GM23338 (cell line): ENCODE measurements at regions not wholly inside any gene's neighbourhood (a gene's known extent, or its start where the extent isn't known, plus 50 kb on each side); places are given as distances from the start of the nearest gene placed in this dataset.

ENCODE experiments used
- ATAC-seq: fragments of 200-7000 bp; cut with Tn5 transposase; 3 replicates; pipeline ENCODE4 v1.9.1; 2020
- DNase-seq: peaks from one replicate; pipeline ENCODE4 v3.0.0-alpha.2; 2015; ENCODE audit warnings: low spot score
- H2AFZ ChIP-seq: fragments of 200-600 bp; sonication (generic); 2 replicates; pipeline ENCODE4 v1.8.0; 2016; ENCODE audit warnings: antibody characterized with exemption, mild to moderate bottlenecking, moderate library complexity
- H3F3A ChIP-seq: fragments of 200-600 bp; sonication (generic); replicated peaks from 2 replicates; pipeline ENCODE4 v1.8.0; 2017; ENCODE audit warnings: antibody characterized with exemption, mixed run types, low read depth
- H3K27ac ChIP-seq: fragments of 200-600 bp; sonication (generic); 2 replicates; pipeline ENCODE4 v1.6.1; 2016; ENCODE audit warnings: low read depth
- H3K27me3 ChIP-seq: fragments of 200-600 bp; sonication (generic); 2 replicates; pipeline ENCODE4 v1.8.0; 2016; ENCODE audit warnings: mild to moderate bottlenecking, mixed run types, moderate library complexity; ENCODE audit not compliant: insufficient read depth
- H3K36me3 ChIP-seq: fragments of 200-600 bp; sonication (generic); 2 replicates; pipeline ENCODE4 v1.8.0; 2016; ENCODE audit warnings: mild to moderate bottlenecking; ENCODE audit not compliant: insufficient read depth
- H3K4me1 ChIP-seq: fragments of 200-600 bp; sonication (generic); 2 replicates; pipeline ENCODE4 v1.8.0; 2016; ENCODE audit warnings: mild to moderate bottlenecking, moderate library complexity; ENCODE audit not compliant: insufficient read depth
- H3K4me2 ChIP-seq: fragments of 200-600 bp; sonication (generic); 2 replicates; pipeline ENCODE4 v1.7.1; 2017; ENCODE audit warnings: mixed run types
- H3K4me3 ChIP-seq: fragments of 200-600 bp; sonication (generic); 2 replicates; pipeline ENCODE4 v1.6.1; 2016; ENCODE audit warnings: mixed run types
- H3K79me2 ChIP-seq: fragments of 200-600 bp; sonication (generic); replicated peaks from 2 replicates; pipeline ENCODE4 v1.8.0; 2017; ENCODE audit warnings: mild to moderate bottlenecking; ENCODE audit not compliant: insufficient read depth
- H3K9me2 ChIP-seq: fragments of 200-600 bp; sonication (generic); 2 replicates; pipeline ENCODE4 v1.8.0; 2017; ENCODE audit not compliant: insufficient read depth
- H4K20me1 ChIP-seq: fragments of 200-600 bp; sonication (generic); replicated peaks from 2 replicates; pipeline ENCODE4 v1.8.0; 2017; ENCODE audit warnings: mild to moderate bottlenecking; ENCODE audit not compliant: insufficient read depth
- H3K27ac Mint-ChIP-seq: 2 replicates; pipeline ENCODE4 v1.8.0; 2020; ENCODE audit warnings: inconsistent platforms, mild to moderate bottlenecking, moderate library complexity, mixed read lengths
- H3K27me3 Mint-ChIP-seq: 3 replicates; pipeline ENCODE4 v1.8.0; 2022; ENCODE audit warnings: low read depth, mild to moderate bottlenecking, moderate library complexity, mixed read lengths, inconsistent platforms; ENCODE audit not compliant: insufficient read depth, poor library complexity
- H3K36me3 Mint-ChIP-seq: 3 replicates; pipeline ENCODE4 v1.8.0; 2021; ENCODE audit warnings: low read depth, mild to moderate bottlenecking, inconsistent platforms, moderate library complexity, mixed read lengths
- H3K4me1 Mint-ChIP-seq: 3 replicates; pipeline ENCODE4 v1.8.0; 2020; ENCODE audit warnings: mild to moderate bottlenecking, inconsistent platforms, mixed read lengths
- H3K4me3 Mint-ChIP-seq: 3 replicates; pipeline ENCODE4 v1.8.0; 2021; ENCODE audit warnings: moderate library complexity, mild to moderate bottlenecking, inconsistent platforms, mixed read lengths
- H3K9me3 Mint-ChIP-seq: 3 replicates; pipeline ENCODE4 v1.8.0; 2020; ENCODE audit warnings: moderate library complexity, mild to moderate bottlenecking, inconsistent platforms, mixed read lengths
- CREB1 ChIP-seq: fragments of 250-450 bp; sonication (Bioruptor Pico); IDR thresholded peaks from 2 replicates; pipeline ENCODE4 v1.5.0; 2020; ENCODE audit warnings: low read depth, mild to moderate bottlenecking, moderate library complexity
- CTCF ChIP-seq, 2 experiments: fragments of 200-600 bp in 1 of 2; sonication (generic) in 1 of 2; conservative IDR thresholded peaks; 2 replicates each; pipeline versions ENCODE4 v1.5.1 to v1.6.1; 2016 to 2017; ENCODE audit warnings: antibody characterized with exemption in 2 of 2, low read depth in 2 of 2, mild to moderate bottlenecking in 2 of 2, moderate library complexity in 1 of 2
- ETS1 ChIP-seq: IDR thresholded peaks from 2 replicates; pipeline ENCODE4 v1.6.1; 2016; ENCODE audit warnings: antibody characterized with exemption
- EZH2 ChIP-seq: fragments of 200-600 bp; sonication (generic); IDR thresholded peaks from one replicate; pipeline ENCODE4 v1.8.0; 2017; ENCODE audit warnings: antibody characterized with exemption, mild to moderate bottlenecking, low read depth; ENCODE audit not compliant: unreplicated experiment
- EZH2phosphoT487 ChIP-seq: fragments of 200-600 bp; sonication (generic); IDR thresholded peaks from one replicate; pipeline ENCODE4 v1.8.1; 2018; ENCODE audit warnings: antibody characterized with exemption; ENCODE audit not compliant: unreplicated experiment
- JUNB ChIP-seq: IDR thresholded peaks from one replicate; pipeline ENCODE4 v1.6.1; 2016; ENCODE audit warnings: antibody characterized with exemption; ENCODE audit not compliant: unreplicated experiment
- NANOG ChIP-seq: IDR thresholded peaks from 2 replicates; pipeline ENCODE4 v1.6.1; 2016; ENCODE audit warnings: antibody characterized with exemption, borderline replicate concordance
- POLR2AphosphoS5 ChIP-seq: IDR thresholded peaks from 2 replicates; pipeline ENCODE4 v1.6.1; 2016; ENCODE audit warnings: antibody characterized with exemption, low read depth
- REST ChIP-seq: IDR thresholded peaks from one replicate; pipeline ENCODE4 v1.6.1; 2018; ENCODE audit warnings: antibody characterized with exemption; ENCODE audit not compliant: unreplicated experiment
- STAT1 ChIP-seq: IDR thresholded peaks from one replicate; pipeline ENCODE4 v1.6.1; 2016; ENCODE audit warnings: antibody characterized with exemption; ENCODE audit not compliant: unreplicated experiment
- ZNF114 ChIP-seq: fragments of 250-450 bp; sonication (Bioruptor Pico); IDR thresholded peaks from 2 replicates; pipeline ENCODE4 v1.5.0; 2020; ENCODE audit warnings: mild to moderate bottlenecking, moderate library complexity
- ZNF331 ChIP-seq: fragments of 250-450 bp; sonication (Bioruptor Pico); IDR thresholded peaks from 2 replicates; pipeline ENCODE4 v1.5.0; 2020; ENCODE audit warnings: low read depth, mild to moderate bottlenecking, moderate library complexity
- ZNF462 ChIP-seq: fragments of 250-450 bp; sonication (Bioruptor Pico); IDR thresholded peaks from 2 replicates; pipeline ENCODE4 v1.5.0; 2020; ENCODE audit warnings: mild to moderate bottlenecking, moderate library complexity

- no peak overlapping the region for H3K27ac Mint-ChIP-seq
- H3K4me3 ChIP-seq: no peak overlapping the region
- no peak overlapping the region for H3K27ac ChIP-seq
- peaks cover 22% of the 10 kb centered on the region for H3K9me3 Mint-ChIP-seq
- H3K4me1 ChIP-seq: no peaks in the 10 kb centered on the region
- no peak overlapping the region for H2AFZ ChIP-seq
- no peaks in the 10 kb centered on the region for H4K20me1 ChIP-seq
- no peaks in the 10 kb centered on the region for H3K79me2 ChIP-seq
- H3K4me3 Mint-ChIP-seq: no peak overlapping the region
- H3K36me3 Mint-ChIP-seq: peaks cover 10% of the 10 kb centered on the region; the same call in 2 of the 3 replicates
- H3K4me2 ChIP-seq: no peak overlapping the region
- no peaks in the 10 kb centered on the region for H3K27me3 Mint-ChIP-seq
- no peaks in the 10 kb centered on the region for H3K27me3 ChIP-seq
- H3K9me2 ChIP-seq: peaks cover 7% of the 10 kb centered on the region; the same call in 1 of the 2 replicates
- H3F3A ChIP-seq: no peaks in the 10 kb centered on the region
- no peaks in the 10 kb centered on the region for H3K36me3 ChIP-seq
- TF ChIP-seq ETS1 (no peak), NANOG (no peak), ZNF462 (CRISPR knock-in tag) (no peak), EZH2phosphoT487 (no peak), ZNF114 (no peak), JUNB (no peak), REST (no peak), ZNF331 (no peak), CREB1 (CRISPR knock-in tag) (no peak), EZH2 (no peak), POLR2AphosphoS5 (no peak), CTCF (conservative IDR thresholded peaks at IDR 0.05; ENCODE audit: low read depth in 2 of 2) (no peak), STAT1 (no peak)
- no peaks in the 10 kb centered on the region for H3K4me1 Mint-ChIP-seq
- DNase-seq: no peak
- ATAC-seq: no peak
These were observed 602.6 kb downstream of the SEMA5A start for GRCh38 chr5:8943301-8943700.
